ENCODE measurements at regions not wholly inside any gene's neighbourhood (a gene's known extent, or its start where the extent isn't known, plus 50 kb on each side); places are given as distances from the start of the nearest gene placed in this dataset.

DNA sequence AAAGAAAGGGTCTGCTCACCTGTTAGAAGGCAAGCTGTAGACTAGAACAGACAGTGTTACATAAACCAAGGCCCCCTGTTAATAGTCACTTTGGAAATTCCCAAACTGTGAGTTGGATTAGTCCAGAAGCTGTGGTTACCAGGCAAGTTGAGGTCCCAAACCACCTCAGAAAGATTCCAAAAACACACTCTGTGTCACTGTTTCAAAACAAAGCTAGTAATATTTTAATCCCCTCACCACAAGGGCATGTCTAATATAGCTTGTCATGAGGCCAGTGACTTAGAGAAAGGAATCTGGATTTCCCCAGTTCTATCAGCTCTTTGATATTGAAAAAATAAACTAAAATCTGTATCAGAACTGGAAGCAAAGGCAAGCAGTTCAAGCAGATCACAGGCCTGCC is 244.6 kb downstream of the HAO1 start:
- Histone ChIP-seq H3K27ac (no peak overlapping the region), H3K4me1 (replicated peaks) (no peaks in the 10 kb centered on the region), H3K27me3 (replicated peaks; ENCODE audit: insufficient read depth) (peaks cover 2% of the 10 kb centered on the region), H3K9me3 (no peaks in the 10 kb centered on the region), H3K4me3 (no peak overlapping the region), H3K36me3 (no peaks in the 10 kb centered on the region)
- intact Hi-C loops (cut with DNase I) = no loop called here
- TF ChIP-seq POLR2AphosphoS5 (IDR thresholded peaks at IDR 0.05) (no peak), POLR2A (IDR thresholded peaks at IDR 0.05) (no peak)
- TF ChIP-seq, protein P1, sequence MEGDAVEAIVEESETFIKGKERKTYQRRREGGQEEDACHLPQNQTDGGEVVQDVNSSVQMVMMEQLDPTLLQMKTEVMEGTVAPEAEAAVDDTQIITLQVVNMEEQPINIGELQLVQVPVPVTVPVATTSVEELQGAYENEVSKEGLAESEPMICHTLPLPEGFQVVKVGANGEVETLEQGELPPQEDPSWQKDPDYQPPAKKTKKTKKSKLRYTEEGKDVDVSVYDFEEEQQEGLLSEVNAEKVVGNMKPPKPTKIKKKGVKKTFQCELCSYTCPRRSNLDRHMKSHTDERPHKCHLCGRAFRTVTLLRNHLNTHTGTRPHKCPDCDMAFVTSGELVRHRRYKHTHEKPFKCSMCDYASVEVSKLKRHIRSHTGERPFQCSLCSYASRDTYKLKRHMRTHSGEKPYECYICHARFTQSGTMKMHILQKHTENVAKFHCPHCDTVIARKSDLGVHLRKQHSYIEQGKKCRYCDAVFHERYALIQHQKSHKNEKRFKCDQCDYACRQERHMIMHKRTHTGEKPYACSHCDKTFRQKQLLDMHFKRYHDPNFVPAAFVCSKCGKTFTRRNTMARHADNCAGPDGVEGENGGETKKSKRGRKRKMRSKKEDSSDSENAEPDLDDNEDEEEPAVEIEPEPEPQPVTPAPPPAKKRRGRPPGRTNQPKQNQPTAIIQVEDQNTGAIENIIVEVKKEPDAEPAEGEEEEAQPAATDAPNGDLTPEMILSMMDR (IDR thresholded peaks at IDR 0.05) = no peak
- DNase-seq (ENCODE audit: low spot score) = no peak

DNA sequence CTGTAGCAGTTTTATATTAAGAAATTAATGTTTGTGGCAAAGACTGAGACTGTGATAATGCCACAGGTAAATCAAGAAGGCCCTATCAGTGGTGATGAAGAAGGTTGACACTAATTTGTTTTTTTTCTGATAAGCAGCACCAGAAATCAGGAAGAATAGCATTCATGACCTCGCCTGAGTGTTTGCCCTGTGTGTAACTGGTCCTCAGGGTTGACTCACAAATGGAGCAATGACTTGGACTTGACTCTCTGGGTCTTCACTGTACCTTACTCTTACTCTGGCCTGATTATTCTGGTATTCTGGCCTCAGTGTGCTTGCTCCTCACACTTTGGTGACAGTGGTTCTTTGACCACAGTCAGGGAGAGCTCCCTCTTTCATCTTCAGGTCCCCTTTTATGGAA is 243.9 kb downstream of the HAO1 start:
- TF ChIP-seq POLR2A (IDR thresholded peaks at IDR 0.05) = no peak
- TF ChIP-seq POLR2AphosphoS5 (IDR thresholded peaks at IDR 0.05) = no peak
- TF ChIP-seq, protein P1 (IDR thresholded peaks at IDR 0.05) = no peak
- 86% methylated on average over 1 of the region's 1 CpG for WGBS
- no peak for DNase-seq (ENCODE audit: low spot score)
- H3K27ac ChIP-seq = no peak overlapping the region
- no peaks in the 10 kb centered on the region for H3K4me1 ChIP-seq (replicated peaks)
- no peaks in the 10 kb centered on the region for H3K9me3 ChIP-seq
- no peaks in the 10 kb centered on the region for H3K36me3 ChIP-seq
- H3K27me3 ChIP-seq (replicated peaks; ENCODE audit: insufficient read depth) = peaks cover 2% of the 10 kb centered on the region
- no peak overlapping the region for H3K4me3 ChIP-seq
- intact Hi-C loops (cut with DNase I) = no loop called here

DNA sequence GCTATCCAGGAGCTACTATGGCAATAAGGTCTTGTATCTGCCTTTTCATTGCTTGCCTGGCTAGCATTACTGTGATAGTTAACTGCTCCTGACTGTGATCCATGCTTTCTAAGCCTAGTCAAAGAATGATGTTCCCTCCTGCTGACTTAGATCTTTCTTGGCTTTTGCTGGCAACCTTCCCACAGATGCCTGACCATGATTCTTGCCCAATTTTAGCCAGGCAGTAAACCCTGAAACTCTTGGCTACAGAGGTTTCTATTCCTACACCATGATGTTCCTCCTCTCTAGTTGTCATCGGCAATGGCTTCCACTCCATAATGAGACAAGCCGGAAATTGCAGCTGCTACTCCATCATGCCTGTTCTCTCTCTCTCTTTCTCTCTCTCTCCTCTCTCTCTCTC is 238.1 kb downstream of the HAO1 start:
- TF ChIP-seq POLR2A (IDR thresholded peaks at IDR 0.05) (no peak), POLR2AphosphoS5 (IDR thresholded peaks at IDR 0.05) (no peak)
- TF ChIP-seq, protein P1 (IDR thresholded peaks at IDR 0.05) = no peak
- 91% methylated on average over 2 of the region's 2 CpGs for WGBS
- H3K9me3 ChIP-seq = no peaks in the 10 kb centered on the region
- no peak for DNase-seq (ENCODE audit: low spot score)
- peaks cover 2% of the 10 kb centered on the region for H3K27me3 ChIP-seq (replicated peaks; ENCODE audit: insufficient read depth)
- H3K27ac ChIP-seq = no peak overlapping the region
- no peaks in the 10 kb centered on the region for H3K36me3 ChIP-seq
- no peaks in the 10 kb centered on the region for H3K4me1 ChIP-seq (replicated peaks)
- intact Hi-C loops (cut with DNase I) = no loop called here
- H3K4me3 ChIP-seq = no peak overlapping the region

DNA sequence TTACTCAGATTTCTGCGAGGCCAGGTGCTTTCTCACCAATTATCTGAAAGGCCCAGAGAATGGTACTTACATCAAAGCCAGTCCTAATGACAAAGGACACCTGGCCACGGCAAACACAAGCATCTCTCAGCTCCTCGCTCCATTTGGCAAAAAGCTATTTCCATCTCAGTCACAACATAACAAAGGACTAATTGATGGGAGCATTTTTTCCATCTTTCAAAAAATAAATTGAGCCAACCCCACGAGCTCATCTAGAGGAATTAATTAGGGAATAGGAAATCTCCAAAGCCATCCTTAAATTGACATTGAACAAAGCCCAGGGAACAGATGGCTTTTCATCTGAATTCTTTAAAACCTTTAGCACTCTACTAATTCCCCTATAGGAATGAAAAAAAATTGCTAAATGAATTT is 236.7 kb downstream of the HAO1 start:
- Histone ChIP-seq H3K4me3 (no peak overlapping the region), H3K27ac (no peak overlapping the region), H3K36me3 (no peaks in the 10 kb centered on the region), H3K9me3 (no peaks in the 10 kb centered on the region), H3K27me3 (replicated peaks; ENCODE audit: insufficient read depth) (peaks cover 2% of the 10 kb centered on the region), H3K4me1 (replicated peaks) (no peaks in the 10 kb centered on the region)
- 31% methylated on average over 4 of the region's 4 CpGs for WGBS
- intact Hi-C loops (cut with DNase I) = no loop called here
- TF ChIP-seq, protein P1 (IDR thresholded peaks at IDR 0.05) = no peak
- TF ChIP-seq POLR2AphosphoS5 (IDR thresholded peaks at IDR 0.05) (no peak), POLR2A (IDR thresholded peaks at IDR 0.05) (no peak)
- DNase-seq (ENCODE audit: low spot score) = no peak

DNA sequence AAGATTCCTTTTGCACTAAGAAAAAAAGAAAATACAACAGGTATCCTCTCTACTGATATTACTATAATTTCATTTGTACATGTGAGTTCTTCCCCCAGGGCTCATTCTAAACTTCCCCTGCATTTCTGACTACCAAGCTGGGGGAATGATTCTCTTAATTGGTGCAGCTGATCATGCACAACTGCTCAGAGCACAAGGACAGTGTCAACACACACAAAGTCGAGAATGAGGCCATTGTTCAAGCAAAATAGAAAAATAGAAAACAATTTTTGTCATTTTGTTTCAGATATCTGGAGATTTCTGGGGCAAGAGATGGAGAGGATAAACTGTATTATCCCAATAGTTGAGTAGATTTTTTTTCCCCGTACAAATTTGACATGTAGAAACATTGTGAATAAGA is 236.3 kb downstream of the HAO1 start:
- WGBS = 46% methylated on average over 2 of the region's 2 CpGs
- DNase-seq (ENCODE audit: low spot score) = no peak
- H3K27me3 ChIP-seq (replicated peaks; ENCODE audit: insufficient read depth) = peaks cover 2% of the 10 kb centered on the region
- intact Hi-C loops (cut with DNase I) = no loop called here
- no peaks in the 10 kb centered on the region for H3K9me3 ChIP-seq
- H3K4me3 ChIP-seq = no peak overlapping the region
- H3K36me3 ChIP-seq = no peaks in the 10 kb centered on the region
- H3K27ac ChIP-seq = no peak overlapping the region
- no peaks in the 10 kb centered on the region for H3K4me1 ChIP-seq (replicated peaks)
- TF ChIP-seq, protein P1 (IDR thresholded peaks at IDR 0.05) = no peak
- TF ChIP-seq POLR2AphosphoS5 (IDR thresholded peaks at IDR 0.05) = no peak
